Keratinocyte (primary cell): ENCODE measurements at regions not wholly inside any gene's neighbourhood (a gene's known extent, or its start where the extent isn't known, plus 50 kb on each side); places are given as distances from the start of the nearest gene placed in this dataset.

Source experiments
- DNase-seq: peaks from one replicate; pipeline ENCODE4 v3.0.0-alpha.2; 2011; ENCODE audit warnings: low read depth, missing footprints, low spot score
- FAIRE-seq: peaks from 2 replicates; lab custom pipeline; 2011; peaks lifted over from hg19 to GRCh38; lab: Jason Lieb, UNC
- H2AFZ ChIP-seq: 2 replicates; pipeline ENCODE4 v1.6.0; 2012; ENCODE audit warnings: low read length, control low read depth, inconsistent platforms; ENCODE audit not compliant: control insufficient read depth
- H3K27ac ChIP-seq: 2 replicates; pipeline ENCODE4 v1.5.1; 2011; ENCODE audit warnings: low read length; ENCODE audit not compliant: control insufficient read depth, insufficient read depth
- H3K27me3 ChIP-seq: 3 replicates; pipeline ENCODE4 v1.6.0; 2011; ENCODE audit warnings: low read length; ENCODE audit not compliant: control insufficient read depth, insufficient read depth; ENCODE audit errors: extremely low read depth
- H3K36me3 ChIP-seq, 2 experiments: 2 replicates in 1 of 2; 3 replicates in 1 of 2; pipeline ENCODE4 v1.5.1; 2011; ENCODE audit warnings: low read length in 2 of 2, mild to moderate bottlenecking in 1 of 2; ENCODE audit not compliant: control insufficient read depth in 2 of 2, insufficient read depth in 2 of 2; ENCODE audit errors: extremely low read depth in 1 of 2
- H3K4me1 ChIP-seq: 3 replicates; pipeline ENCODE4 v1.5.1; 2011; ENCODE audit warnings: low read length; ENCODE audit not compliant: control insufficient read depth, insufficient read depth; ENCODE audit errors: extremely low read depth
- H3K4me2 ChIP-seq: 3 replicates; pipeline ENCODE4 v1.6.0; 2011; ENCODE audit warnings: low read depth, low read length; ENCODE audit not compliant: control insufficient read depth, insufficient read depth; ENCODE audit errors: extremely low read depth
- H3K4me3 ChIP-seq, 3 experiments: fragments of 200-600 bp in 1 of 3; sonication (generic) in 1 of 3; 2 replicates in 2 of 3; 3 replicates in 1 of 3; pipeline ENCODE4 v1.5.1; 2011 to 2016; ENCODE audit warnings: low read length in 3 of 3, mild to moderate bottlenecking in 3 of 3, control low read depth in 2 of 3, inconsistent platforms in 1 of 3, low read depth in 1 of 3, mixed read lengths in 1 of 3, mixed run types in 1 of 3, moderate library complexity in 1 of 3; ENCODE audit not compliant: control insufficient read depth in 2 of 3, insufficient read depth in 2 of 3; ENCODE audit errors: extremely low read depth in 1 of 3
- H3K79me2 ChIP-seq: 2 replicates; pipeline ENCODE4 v1.6.0; 2012; ENCODE audit warnings: low read length; ENCODE audit not compliant: control insufficient read depth, insufficient read depth
- H3K9ac ChIP-seq: 3 replicates; pipeline ENCODE4 v1.6.0; 2011; ENCODE audit warnings: low read length; ENCODE audit not compliant: control insufficient read depth, insufficient read depth; ENCODE audit errors: extremely low read depth
- H3K9me1 ChIP-seq: 3 replicates; pipeline ENCODE4 v1.6.0; 2011; ENCODE audit warnings: low read length; ENCODE audit not compliant: control insufficient read depth, insufficient read depth; ENCODE audit errors: extremely low read depth
- H3K9me3 ChIP-seq: 2 replicates; pipeline ENCODE4 v1.5.1; 2012; ENCODE audit warnings: low read depth, low read length; ENCODE audit not compliant: control insufficient read depth
- H4K20me1 ChIP-seq: 3 replicates; pipeline ENCODE4 v1.6.0; 2011; ENCODE audit warnings: low read length; ENCODE audit not compliant: control insufficient read depth, insufficient read depth; ENCODE audit errors: extremely low read depth
- CTCF ChIP-seq, 3 experiments: IDR thresholded peaks in 1 of 3; conservative IDR thresholded peaks in 1 of 3; optimal IDR thresholded peaks in 1 of 3; 2 replicates in 2 of 3; 3 replicates in 1 of 3; pipeline versions ENCODE3 to v1.5.1; 2011; ENCODE audit warnings: low read length in 3 of 3, mild to moderate bottlenecking in 3 of 3, moderate library complexity in 2 of 3, control low read depth in 1 of 3, inconsistent platforms in 1 of 3; ENCODE audit not compliant: insufficient read depth in 2 of 3; ENCODE audit errors: extremely low read depth in 1 of 3
- EZH2 ChIP-seq: IDR thresholded peaks from one replicate; pipeline ENCODE4 v1.6.1; 2012; ENCODE audit warnings: inconsistent platforms, mild to moderate bottlenecking, low read length, moderate library complexity
- dilution Hi-C: fragments of 300-500 bp; cut with MboI; formaldehyde crosslinking; loops from one replicate; pipeline ENCODE4 v1.7.0; 2020; ENCODE audit warnings: low sequenced_read_pairs; ENCODE audit not compliant: extremely low pct_ligation_motif_present

GRCh38 chr5:155872629-155873220, 454.2 kb upstream of the SGCD start:
- no peak for TF ChIP-seq CTCF (optimal IDR thresholded peaks at IDR 0.05 in 1 of 3, IDR thresholded peaks at IDR 0.05 in 1 of 3, conservative IDR thresholded peaks at IDR 0.05 in 1 of 3; ENCODE audit: extremely low read depth in 1 of 3, insufficient read depth in 2 of 3, low read length in 3 of 3)
- TF ChIP-seq EZH2: no peak
- Histone ChIP-seq H4K20me1 (no peaks in the 10 kb centered on the region), H3K9ac (no peak overlapping the region), H3K9me3 (no peaks in the 10 kb centered on the region), H3K9me1 (no peaks in the 10 kb centered on the region), H3K4me3 (no peak overlapping the region), H3K27me3 (no peaks in the 10 kb centered on the region), H3K36me3 (no peaks in the 10 kb centered on the region), H3K79me2 (no peaks in the 10 kb centered on the region), H3K27ac (no peak overlapping the region), H3K4me1 (no peaks in the 10 kb centered on the region), H3K4me2 (no peak overlapping the region), H2AFZ (no peak overlapping the region)
- DNase-seq: no peak
- no peak for FAIRE-seq
- dilution Hi-C loops: no loop called here

- H3K36me3 ChIP-seq: no peaks in the 10 kb centered on the region
- DNase-seq (no peak), FAIRE-seq (no peak)
- no peak overlapping the region for H3K9ac ChIP-seq
- no peak overlapping the region for H3K4me2 ChIP-seq
- H3K27me3 ChIP-seq: no peaks in the 10 kb centered on the region
- no peaks in the 10 kb centered on the region for H3K79me2 ChIP-seq
- H3K4me3 ChIP-seq: no peak overlapping the region
- no peaks in the 10 kb centered on the region for H3K4me1 ChIP-seq
- H4K20me1 ChIP-seq: no peaks in the 10 kb centered on the region
- no peaks in the 10 kb centered on the region for H3K9me1 ChIP-seq
- no peaks in the 10 kb centered on the region for H3K9me3 ChIP-seq
- no peak overlapping the region for H3K27ac ChIP-seq
- H2AFZ ChIP-seq: no peak overlapping the region
- dilution Hi-C loops: no loop called here
- TF ChIP-seq CTCF (optimal IDR thresholded peaks at IDR 0.05 in 1 of 3, IDR thresholded peaks at IDR 0.05 in 1 of 3, conservative IDR thresholded peaks at IDR 0.05 in 1 of 3; ENCODE audit: extremely low read depth in 1 of 3, insufficient read depth in 2 of 3, low read length in 3 of 3) (no peak), EZH2 (no peak)
Measured at GRCh38 chr5:155878991-155879575, 447.9 kb upstream of the SGCD start.
